ENCODE measurements at regions not wholly inside any gene's neighbourhood (a gene's known extent, or its start where the extent isn't known, plus 50 kb on each side); places are given as distances from the start of the nearest gene placed in this dataset.

- DNase-seq (ENCODE audit: low read depth in 1 of 2, low spot score in 1 of 2), result no peak
- no peak overlapping the region for H3K27ac ChIP-seq (replicated peaks)
- no peak for TF ChIP-seq CTCF (IDR thresholded peaks at IDR 0.05; ENCODE audit: insufficient read depth, low read length)
- TF ChIP-seq SPI1 (IDR thresholded peaks at IDR 0.05; ENCODE audit: borderline replicate concordance, low read depth), result no peak
- no peak for TF ChIP-seq POLR2AphosphoS5 (IDR thresholded peaks at IDR 0.05; ENCODE audit: low read depth)
- H3K4me3 ChIP-seq (replicated peaks; ENCODE audit: insufficient read depth, low read length), result no peak overlapping the region
- H3K27me3 ChIP-seq (ENCODE audit: insufficient read depth, poor library complexity, severe bottlenecking), result no peaks in the 10 kb centered on the region
Observed at GRCh38 chr20:12596863-12597262, 411.9 kb upstream of the SPTLC3 start.

- no peaks in the 10 kb centered on the region for H3K27me3 ChIP-seq (ENCODE audit: insufficient read depth, poor library complexity, severe bottlenecking)
Observed at GRCh38 chr20:12597551-12597950, 411.2 kb upstream of the SPTLC3 start.

GRCh38 chr20:12598894-12599293, 409.9 kb upstream of the SPTLC3 start:
- TF ChIP-seq GABPA (IDR thresholded peaks at IDR 0.05; ENCODE audit: low read depth), result no peak
- no peak for TF ChIP-seq SPI1 (IDR thresholded peaks at IDR 0.05; ENCODE audit: borderline replicate concordance, low read depth)
- no peak for TF ChIP-seq POLR2AphosphoS5 (IDR thresholded peaks at IDR 0.05; ENCODE audit: low read depth)
- TF ChIP-seq CTCF (IDR thresholded peaks at IDR 0.05; ENCODE audit: insufficient read depth, low read length), result no peak
- TF ChIP-seq REST (IDR thresholded peaks at IDR 0.05; ENCODE audit: insufficient replicate concordance, low read depth), result no peak
- DNase-seq (ENCODE audit: low read depth in 1 of 2, low spot score in 1 of 2), result no peak

More at GRCh38 chr20:12597551-12597950, 411.2 kb upstream of the SPTLC3 start:
- TF ChIP-seq CTCF (IDR thresholded peaks at IDR 0.05; ENCODE audit: insufficient read depth, low read length) (no peak), GABPA (IDR thresholded peaks at IDR 0.05; ENCODE audit: low read depth) (no peak), SPI1 (IDR thresholded peaks at IDR 0.05; ENCODE audit: borderline replicate concordance, low read depth) (no peak)
- DNase-seq (ENCODE audit: low read depth in 1 of 2, low spot score in 1 of 2), result no peak
- no peak overlapping the region for H3K27ac ChIP-seq (replicated peaks)
- H3K4me3 ChIP-seq (replicated peaks; ENCODE audit: insufficient read depth, low read length), result no peak overlapping the region

GRCh38 chr20:12599494-12599893, 409.3 kb upstream of the SPTLC3 start:
- Histone ChIP-seq H3K27me3 (ENCODE audit: insufficient read depth, poor library complexity, severe bottlenecking) (no peaks in the 10 kb centered on the region), H3K27ac (replicated peaks) (no peak overlapping the region), H3K4me3 (replicated peaks; ENCODE audit: insufficient read depth, low read length) (no peak overlapping the region)
- DNase-seq (ENCODE audit: low read depth in 1 of 2, low spot score in 1 of 2), result no peak
- TF ChIP-seq SPI1 (IDR thresholded peaks at IDR 0.05; ENCODE audit: borderline replicate concordance, low read depth) (no peak), REST (IDR thresholded peaks at IDR 0.05; ENCODE audit: insufficient replicate concordance, low read depth) (no peak), CTCF (IDR thresholded peaks at IDR 0.05; ENCODE audit: insufficient read depth, low read length) (no peak), POLR2AphosphoS5 (IDR thresholded peaks at IDR 0.05; ENCODE audit: low read depth) (no peak), GABPA (IDR thresholded peaks at IDR 0.05; ENCODE audit: low read depth) (no peak)

More at GRCh38 chr20:12598894-12599293, 409.9 kb upstream of the SPTLC3 start:
- Histone ChIP-seq H3K27me3 (ENCODE audit: insufficient read depth, poor library complexity, severe bottlenecking) (no peaks in the 10 kb centered on the region), H3K4me3 (replicated peaks; ENCODE audit: insufficient read depth, low read length) (no peak overlapping the region), H3K27ac (replicated peaks) (no peak overlapping the region)

All from HL-60 (cell line).